ENCODE measurements at regions not wholly inside any gene's neighbourhood (a gene's known extent, or its start where the extent isn't known, plus 50 kb on each side); places are given as distances from the start of the nearest gene placed in this dataset.

- intact Hi-C loops (cut with DNase I), result no loop called here
- Histone ChIP-seq H3K36me3 (no peaks in the 10 kb centered on the region), H3K4me3 (no peak overlapping the region), H3K9me3 (no peaks in the 10 kb centered on the region), H3K4me1 (no peaks in the 10 kb centered on the region), H3K27ac (no peak overlapping the region), H3K27me3 (no peaks in the 10 kb centered on the region)
- TF ChIP-seq POLR2A (IDR thresholded peaks at IDR 0.05), result no peak
- TF ChIP-seq, protein P1, sequence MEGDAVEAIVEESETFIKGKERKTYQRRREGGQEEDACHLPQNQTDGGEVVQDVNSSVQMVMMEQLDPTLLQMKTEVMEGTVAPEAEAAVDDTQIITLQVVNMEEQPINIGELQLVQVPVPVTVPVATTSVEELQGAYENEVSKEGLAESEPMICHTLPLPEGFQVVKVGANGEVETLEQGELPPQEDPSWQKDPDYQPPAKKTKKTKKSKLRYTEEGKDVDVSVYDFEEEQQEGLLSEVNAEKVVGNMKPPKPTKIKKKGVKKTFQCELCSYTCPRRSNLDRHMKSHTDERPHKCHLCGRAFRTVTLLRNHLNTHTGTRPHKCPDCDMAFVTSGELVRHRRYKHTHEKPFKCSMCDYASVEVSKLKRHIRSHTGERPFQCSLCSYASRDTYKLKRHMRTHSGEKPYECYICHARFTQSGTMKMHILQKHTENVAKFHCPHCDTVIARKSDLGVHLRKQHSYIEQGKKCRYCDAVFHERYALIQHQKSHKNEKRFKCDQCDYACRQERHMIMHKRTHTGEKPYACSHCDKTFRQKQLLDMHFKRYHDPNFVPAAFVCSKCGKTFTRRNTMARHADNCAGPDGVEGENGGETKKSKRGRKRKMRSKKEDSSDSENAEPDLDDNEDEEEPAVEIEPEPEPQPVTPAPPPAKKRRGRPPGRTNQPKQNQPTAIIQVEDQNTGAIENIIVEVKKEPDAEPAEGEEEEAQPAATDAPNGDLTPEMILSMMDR (IDR thresholded peaks at IDR 0.05), result no peak
- DNase-seq, result no peak
These were observed 620.7 kb upstream of the ALCAM start for GRCh38 chr3:104746056-104746455.

- TF ChIP-seq, protein P1 (IDR thresholded peaks at IDR 0.05), result no peak
- no peak for TF ChIP-seq POLR2A (IDR thresholded peaks at IDR 0.05)
- Histone ChIP-seq H3K4me1 (no peaks in the 10 kb centered on the region), H3K4me3 (no peak overlapping the region), H3K36me3 (no peaks in the 10 kb centered on the region), H3K27ac (no peak overlapping the region), H3K9me3 (no peaks in the 10 kb centered on the region), H3K27me3 (no peaks in the 10 kb centered on the region)
- no peak for DNase-seq
- intact Hi-C loops (cut with DNase I), result no loop called here
- WGBS, 2 donors, result 29 to 65% methylated on average over 4 of the region's 4 CpGs
These were observed 616.1 kb upstream of the ALCAM start for GRCh38 chr3:104750581-104750980.

GRCh38 chr3:104755791-104756190 is 610.9 kb upstream of the ALCAM start:
- no peak overlapping the region for H3K4me3 ChIP-seq
- no peak overlapping the region for H3K27ac ChIP-seq
- H3K9me3 ChIP-seq, result no peaks in the 10 kb centered on the region
- H3K36me3 ChIP-seq, result no peaks in the 10 kb centered on the region
- intact Hi-C loops (cut with DNase I), result no loop called here
- WGBS, 2 donors, result 84 to 100% methylated on average over 1 of the region's 1 CpG
- no peak for TF ChIP-seq POLR2A (IDR thresholded peaks at IDR 0.05)
- TF ChIP-seq, protein P1 (IDR thresholded peaks at IDR 0.05), result no peak
- no peak for DNase-seq
- H3K27me3 ChIP-seq, result no peaks in the 10 kb centered on the region
- no peaks in the 10 kb centered on the region for H3K4me1 ChIP-seq

- DNase-seq, result no peak
- Histone ChIP-seq H3K4me1 (peaks cover 0 to 6% (median 0%) of the 10 kb centered on the region in 3 donors), H3K36me3 (no peaks in the 10 kb centered on the region), H3K9me3 (no peaks in the 10 kb centered on the region), H3K27me3 (no peaks in the 10 kb centered on the region), H3K27ac (no peak overlapping the region), H3K4me3 (no peak overlapping the region)
- intact Hi-C loops (cut with DNase I), result no loop called here
- TF ChIP-seq POLR2A (IDR thresholded peaks at IDR 0.05), result no peak
These were observed 603.7 kb upstream of the ALCAM start for GRCh38 chr3:104763007-104763406.

DNA sequence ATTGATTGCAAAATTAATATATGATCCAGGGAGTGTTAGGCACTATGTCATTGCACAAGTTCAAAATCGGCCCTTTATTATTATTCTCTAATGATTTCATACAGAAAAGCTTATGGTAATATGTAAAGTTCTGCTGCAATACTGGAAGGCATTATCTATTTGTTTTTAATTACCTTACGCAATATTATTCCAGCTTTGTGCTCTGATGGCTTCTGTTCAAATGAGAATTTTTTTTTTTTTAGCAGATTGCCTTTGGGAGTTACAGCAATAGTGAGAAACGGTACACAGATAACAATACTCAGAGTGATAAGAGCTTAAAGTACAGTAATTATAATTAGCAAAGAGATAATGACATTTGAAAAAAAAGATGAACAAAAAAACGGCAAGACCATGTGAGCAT is 602.2 kb upstream of the ALCAM start:
- Histone ChIP-seq H3K9me3 (no peaks in the 10 kb centered on the region), H3K4me1 (peaks cover 0 to 6% (median 0%) of the 10 kb centered on the region in 3 donors), H3K27me3 (no peaks in the 10 kb centered on the region), H3K36me3 (no peaks in the 10 kb centered on the region), H3K4me3 (no peak overlapping the region), H3K27ac (no peak overlapping the region)
- intact Hi-C loops (cut with DNase I), result no loop called here
- no peak for DNase-seq
- 42 to 51% methylated on average over 4 of the region's 4 CpGs for WGBS, 2 donors
- TF ChIP-seq, protein P1 (IDR thresholded peaks at IDR 0.05), result no peak
- no peak for TF ChIP-seq POLR2A (IDR thresholded peaks at IDR 0.05)

- no peak for DNase-seq
These were observed 597.8 kb upstream of the ALCAM start for GRCh38 chr3:104768886-104769285.

More at GRCh38 chr3:104768886-104769285, 597.8 kb upstream of the ALCAM start:
- 65 to 70% methylated on average over 3 of the region's 3 CpGs for WGBS, 2 donors
- H3K27ac ChIP-seq, result no peak overlapping the region
- no peak overlapping the region for H3K4me3 ChIP-seq
- TF ChIP-seq POLR2A (IDR thresholded peaks at IDR 0.05), result no peak
- TF ChIP-seq, protein P1 (IDR thresholded peaks at IDR 0.05), result no peak
- intact Hi-C loops (cut with DNase I), result no loop called here
- no peaks in the 10 kb centered on the region for H3K9me3 ChIP-seq
- no peaks in the 10 kb centered on the region for H3K36me3 ChIP-seq
- H3K4me1 ChIP-seq, result no peaks in the 10 kb centered on the region
- H3K27me3 ChIP-seq, result no peaks in the 10 kb centered on the region
